ENCODE measurements at regions not wholly inside any gene's neighbourhood (a gene's known extent, or its start where the extent isn't known, plus 50 kb on each side); places are given as distances from the start of the nearest gene placed in this dataset.

DNA sequence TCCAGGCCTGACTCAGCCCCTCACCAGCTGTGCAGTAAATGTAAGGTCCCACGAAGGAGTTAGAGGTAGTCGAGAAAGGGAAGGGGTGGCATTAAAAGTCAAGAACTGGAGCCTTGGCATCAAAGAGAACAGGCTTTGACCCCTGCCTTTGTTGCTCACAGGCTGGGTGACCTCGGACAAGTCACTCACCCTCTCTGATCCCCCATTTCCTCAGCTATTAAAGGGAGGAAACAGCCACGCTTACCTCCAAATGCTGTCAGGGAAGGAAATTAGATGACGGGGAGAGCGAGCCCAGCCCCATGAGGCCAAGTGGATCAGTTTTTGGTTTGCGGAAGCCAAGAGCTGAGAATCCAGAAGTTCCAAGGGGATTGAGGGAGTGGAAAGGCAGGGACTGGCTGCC is 104.9 kb upstream of the MYL2 start:
- no peak for ATAC-seq
- DNase-seq: no peak
- H3K27ac Mint-ChIP-seq: no peak overlapping the region
- H3K36me3 Mint-ChIP-seq (ENCODE audit: low read depth): no peaks in the 10 kb centered on the region
- peaks cover 8% of the 10 kb centered on the region for H3K4me1 Mint-ChIP-seq
- peaks cover 67% of the 10 kb centered on the region for H3K27me3 Mint-ChIP-seq
- H3K4me3 Mint-ChIP-seq: no peak overlapping the region
- no peaks in the 10 kb centered on the region for H3K9me3 ChIP-seq (ENCODE audit: control insufficient read depth, low read length, poor library complexity, severe bottlenecking)

DNA sequence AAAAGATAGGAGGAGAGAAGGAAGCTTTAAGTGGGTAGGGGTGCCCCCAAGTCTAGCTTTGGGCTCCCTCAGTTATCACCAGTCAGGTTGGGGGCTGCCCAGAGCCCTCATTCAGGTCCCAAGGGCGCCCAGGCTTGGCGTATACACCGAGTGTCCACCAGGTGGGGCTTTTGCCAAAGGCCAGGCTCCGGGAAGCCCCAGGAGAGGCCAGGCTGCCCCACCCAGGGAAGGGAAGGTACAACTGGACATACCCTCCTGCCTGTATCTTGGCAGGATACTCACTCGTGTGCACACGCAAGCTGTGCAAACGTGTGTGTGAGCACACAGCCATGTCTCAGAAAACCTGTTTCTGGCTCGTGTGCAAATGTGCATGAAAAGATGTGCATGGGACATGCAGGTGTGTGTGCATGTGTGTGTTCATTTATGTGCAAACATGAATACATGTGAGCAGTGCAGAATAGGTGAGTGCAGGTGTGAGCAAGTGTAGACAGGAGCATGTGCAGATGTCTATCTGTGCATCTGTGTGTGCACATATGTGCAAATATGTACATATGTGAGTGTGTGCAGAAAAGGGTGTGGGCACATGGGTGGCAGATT is 103.9 kb upstream of the MYL2 start:
- peak; percentile 13 to 40 (median 23) for DNase-seq
- peak; percentile 73 for ATAC-seq

DNA sequence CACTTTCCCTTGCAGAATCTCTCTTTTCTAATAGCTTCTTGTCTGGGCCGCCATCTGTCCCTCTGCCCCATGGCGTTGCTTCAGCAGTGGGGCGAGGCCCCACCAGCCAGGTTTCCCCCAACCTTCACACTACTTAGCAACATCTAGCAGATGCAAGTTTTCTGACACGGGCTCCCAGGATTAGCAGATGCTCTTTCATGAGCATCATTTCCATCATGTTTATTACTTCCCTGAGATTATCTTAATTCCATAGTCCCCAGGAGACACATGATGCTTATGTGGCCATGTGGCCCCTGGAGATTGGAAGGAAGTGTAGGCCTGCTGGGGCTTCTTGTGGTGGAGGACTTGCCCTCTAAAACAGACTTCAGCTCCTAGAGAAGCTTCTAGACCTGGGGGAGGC is 102.0 kb upstream of the MYL2 start:
- Mint-ChIP-seq H3K4me3 (no peak overlapping the region), H3K36me3 (ENCODE audit: low read depth) (no peaks in the 10 kb centered on the region), H3K4me1 (peaks cover 8% of the 10 kb centered on the region), H3K27ac (peak overlapping the region; percentile 16), H3K27me3 (peaks cover 47% of the 10 kb centered on the region)
- H3K9me3 ChIP-seq (ENCODE audit: control insufficient read depth, low read length, poor library complexity, severe bottlenecking): no peaks in the 10 kb centered on the region
- DNase-seq: no peak
- no peak for ATAC-seq

More for the DNA sequence above, 103.9 kb upstream of the MYL2 start:
- Mint-ChIP-seq H3K4me3 (no peak overlapping the region), H3K27ac (peak overlapping the region; percentile 11), H3K4me1 (peaks cover 8% of the 10 kb centered on the region), H3K36me3 (ENCODE audit: low read depth) (no peaks in the 10 kb centered on the region), H3K27me3 (peaks cover 60% of the 10 kb centered on the region)
- H3K9me3 ChIP-seq (ENCODE audit: control insufficient read depth, low read length, poor library complexity, severe bottlenecking): no peaks in the 10 kb centered on the region

DNA sequence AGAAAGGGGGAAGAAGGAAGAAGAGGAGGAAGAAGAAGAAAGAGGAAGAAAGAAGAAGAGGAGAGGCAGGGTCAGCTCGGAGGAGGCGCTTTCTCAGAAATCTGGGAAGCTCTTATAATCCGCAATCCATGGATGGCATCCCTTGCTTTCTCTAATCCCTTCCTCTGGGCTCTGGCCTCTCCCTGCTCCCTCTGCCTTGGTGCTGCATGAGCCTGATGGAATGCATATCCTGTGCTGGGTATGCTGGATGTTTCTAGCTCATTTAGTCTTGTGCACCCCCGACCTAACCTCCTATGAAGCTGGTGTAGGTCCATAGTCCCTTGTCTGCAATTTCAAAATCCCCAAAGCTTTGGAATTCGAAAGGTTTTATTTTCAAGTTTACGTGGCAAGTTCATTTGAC is 94.2 kb upstream of the MYL2 start:
- Mint-ChIP-seq H3K4me3 (no peak overlapping the region), H3K27ac (no peak overlapping the region), H3K27me3 (peaks cover 32% of the 10 kb centered on the region), H3K36me3 (ENCODE audit: low read depth) (peaks cover 2% of the 10 kb centered on the region), H3K4me1 (no peaks in the 10 kb centered on the region)
- ATAC-seq (no peak), DNase-seq (no peak)
- no peaks in the 10 kb centered on the region for H3K9me3 ChIP-seq (ENCODE audit: control insufficient read depth, low read length, poor library complexity, severe bottlenecking)

DNA sequence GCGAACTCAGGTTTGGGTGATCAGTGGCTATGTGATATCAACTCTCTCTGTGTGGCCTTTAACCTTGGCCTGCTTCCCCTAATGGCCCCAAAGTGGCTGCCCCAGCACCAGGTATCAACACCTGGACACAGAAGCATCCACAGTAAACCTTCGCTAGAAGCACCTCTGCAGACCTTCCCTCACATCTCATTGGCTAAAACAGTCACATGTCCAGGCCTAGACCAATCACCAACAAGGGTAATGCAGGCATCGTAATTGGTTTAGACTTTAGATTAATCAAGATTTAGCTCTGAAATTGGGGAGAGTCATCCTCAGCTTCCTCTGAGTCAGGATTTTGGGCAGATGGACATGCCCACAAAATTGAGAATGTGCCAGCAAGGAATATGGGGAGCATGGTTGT is 92.5 kb upstream of the MYL2 start:
- no peak overlapping the region for H3K27ac Mint-ChIP-seq
- peaks cover 2% of the 10 kb centered on the region for H3K36me3 Mint-ChIP-seq (ENCODE audit: low read depth)
- peaks cover 45% of the 10 kb centered on the region for H3K27me3 Mint-ChIP-seq
- DNase-seq (no peak), ATAC-seq (no peak)
- H3K4me3 Mint-ChIP-seq: no peak overlapping the region
- no peaks in the 10 kb centered on the region for H3K9me3 ChIP-seq (ENCODE audit: control insufficient read depth, low read length, poor library complexity, severe bottlenecking)
- no peaks in the 10 kb centered on the region for H3K4me1 Mint-ChIP-seq

DNA sequence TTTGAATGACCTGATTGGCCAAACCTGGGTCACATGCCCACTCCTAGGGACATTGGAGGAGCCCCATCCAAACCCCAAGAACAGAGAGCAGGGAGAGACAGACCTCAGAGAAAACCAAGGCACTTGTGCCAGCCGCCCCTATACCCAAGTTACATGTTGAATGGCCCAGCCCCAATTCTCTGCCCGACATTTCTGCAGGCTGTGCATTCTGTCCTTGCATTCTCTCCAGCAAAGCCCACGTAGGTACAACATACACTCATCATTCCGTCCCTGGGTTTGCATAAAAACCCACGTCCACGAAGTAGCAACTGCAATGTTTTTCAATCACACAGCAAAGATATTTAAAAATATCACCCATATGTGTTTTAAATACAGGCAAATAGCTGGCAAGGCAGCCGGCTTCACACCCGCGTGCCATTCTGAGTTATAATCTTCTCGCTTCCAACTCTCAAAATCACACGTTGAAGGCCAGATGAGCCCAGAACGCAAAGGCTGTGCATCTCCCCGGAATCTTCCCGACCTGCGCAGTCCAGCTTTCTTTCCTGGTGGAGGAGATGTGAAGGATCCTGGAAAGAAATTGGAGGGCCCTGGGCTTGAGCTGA is 91.7 kb upstream of the MYL2 start:
- no peaks in the 10 kb centered on the region for H3K4me1 Mint-ChIP-seq
- H3K9me3 ChIP-seq (ENCODE audit: control insufficient read depth, low read length, poor library complexity, severe bottlenecking): no peaks in the 10 kb centered on the region
- H3K27ac Mint-ChIP-seq: no peak overlapping the region
- H3K36me3 Mint-ChIP-seq (ENCODE audit: low read depth): peaks cover 2% of the 10 kb centered on the region
- DNase-seq: no peak
- ATAC-seq: no peak
- H3K4me3 Mint-ChIP-seq: no peak overlapping the region
- peaks cover 54% of the 10 kb centered on the region for H3K27me3 Mint-ChIP-seq

DNA sequence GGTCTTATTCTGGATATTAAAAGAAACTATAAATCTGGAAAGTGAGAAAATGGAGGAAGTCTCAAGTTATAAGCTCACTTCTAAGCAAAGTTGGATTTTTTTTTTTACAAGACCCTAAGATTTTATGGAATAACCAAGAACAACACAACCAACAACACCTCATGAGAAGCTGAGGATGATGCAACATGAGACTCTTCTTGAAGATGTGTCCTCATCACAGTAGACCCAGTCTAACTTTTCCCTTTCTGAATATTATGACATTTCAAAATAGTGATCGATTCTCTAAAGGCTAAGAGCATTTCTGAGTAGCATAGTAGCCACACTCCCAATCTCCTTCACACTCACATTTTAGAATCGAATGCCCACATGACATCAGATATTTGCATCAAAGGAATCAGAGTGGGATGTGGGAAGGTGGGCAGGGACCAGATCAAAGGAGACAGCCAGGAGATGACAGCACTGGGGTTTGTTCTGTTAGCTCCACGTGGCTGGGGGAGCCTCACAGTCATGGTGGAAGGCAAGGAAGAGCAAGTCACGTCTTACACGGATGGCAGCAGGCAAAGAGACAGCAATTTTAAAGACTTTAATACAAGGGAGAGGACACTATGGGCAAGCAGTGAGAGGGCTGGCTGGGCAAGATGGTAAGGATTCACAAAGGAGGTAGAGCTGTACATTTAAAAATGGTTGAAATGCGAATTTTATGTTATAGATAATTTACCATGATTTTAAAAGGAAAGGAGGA is 90.7 kb upstream of the MYL2 start:
- Mint-ChIP-seq H3K27ac (no peak overlapping the region), H3K4me1 (no peaks in the 10 kb centered on the region), H3K27me3 (peaks cover 55% of the 10 kb centered on the region), H3K36me3 (ENCODE audit: low read depth) (peaks cover 2% of the 10 kb centered on the region), H3K4me3 (no peak overlapping the region)
- no peaks in the 10 kb centered on the region for H3K9me3 ChIP-seq (ENCODE audit: control insufficient read depth, low read length, poor library complexity, severe bottlenecking)
- ATAC-seq (no peak), DNase-seq (no peak)

DNA sequence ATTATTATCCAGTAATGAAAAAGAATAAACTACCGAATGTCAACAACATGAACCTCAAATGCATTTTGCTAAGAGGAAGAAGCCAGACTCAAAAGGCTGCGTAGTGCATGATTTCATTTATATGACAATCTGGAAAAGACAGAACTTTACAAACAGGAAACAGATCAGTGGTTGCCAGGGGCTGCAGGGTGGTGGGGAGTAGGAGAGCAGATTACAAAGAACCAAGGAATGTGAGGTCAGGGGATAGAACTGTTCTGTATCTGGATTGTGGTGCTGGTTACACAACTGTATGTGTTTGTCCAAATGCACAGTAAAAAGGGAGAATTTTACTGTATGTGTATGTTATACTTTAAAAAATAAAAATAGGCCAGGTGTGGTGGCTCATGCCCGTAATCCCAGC is 89.7 kb upstream of the MYL2 start:
- H3K27ac Mint-ChIP-seq: no peak overlapping the region

DNA sequence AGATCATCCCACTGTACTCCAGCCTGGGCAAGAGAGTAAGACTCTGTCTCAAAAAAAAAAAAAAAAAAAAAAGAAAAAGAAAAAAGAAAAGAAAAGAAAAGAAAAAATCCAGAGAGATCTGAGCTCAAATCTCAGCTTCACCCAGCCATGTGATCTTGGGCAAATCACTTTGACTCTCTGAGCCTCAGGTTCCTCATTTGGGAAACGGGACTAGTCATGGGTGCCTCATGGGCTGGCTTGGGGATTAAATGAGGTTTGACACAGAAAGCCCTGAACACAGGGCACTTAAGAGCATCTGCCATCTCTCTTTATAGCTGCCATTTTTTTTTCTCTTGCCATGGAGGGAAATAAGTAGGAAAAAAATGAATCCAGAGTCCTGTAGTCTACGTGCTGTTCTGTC is 86.2 kb upstream of the MYL2 start:
- no peak for DNase-seq
- H3K9me3 ChIP-seq (ENCODE audit: control insufficient read depth, low read length, poor library complexity, severe bottlenecking): no peaks in the 10 kb centered on the region
- Mint-ChIP-seq H3K36me3 (ENCODE audit: low read depth) (peaks cover 2% of the 10 kb centered on the region), H3K4me3 (no peak overlapping the region), H3K27ac (no peak overlapping the region), H3K27me3 (peaks cover 73% of the 10 kb centered on the region), H3K4me1 (no peaks in the 10 kb centered on the region)
- ATAC-seq: no peak

More for the DNA sequence above, 89.7 kb upstream of the MYL2 start:
- H3K4me3 Mint-ChIP-seq: no peak overlapping the region
- no peaks in the 10 kb centered on the region for H3K9me3 ChIP-seq (ENCODE audit: control insufficient read depth, low read length, poor library complexity, severe bottlenecking)
- no peaks in the 10 kb centered on the region for H3K4me1 Mint-ChIP-seq
- no peak for ATAC-seq
- H3K27me3 Mint-ChIP-seq: peaks cover 57% of the 10 kb centered on the region
- H3K36me3 Mint-ChIP-seq (ENCODE audit: low read depth): peaks cover 2% of the 10 kb centered on the region
- no peak for DNase-seq

- no peak overlapping the region for H3K27ac Mint-ChIP-seq
- ATAC-seq (no peak), DNase-seq (no peak)
- peaks cover 4% of the 10 kb centered on the region for H3K9me3 ChIP-seq (ENCODE audit: control insufficient read depth, low read length, poor library complexity, severe bottlenecking)
- no peaks in the 10 kb centered on the region for H3K36me3 Mint-ChIP-seq (ENCODE audit: low read depth)
- peaks cover 30% of the 10 kb centered on the region for H3K27me3 Mint-ChIP-seq
- no peaks in the 10 kb centered on the region for H3K4me1 Mint-ChIP-seq
- no peak overlapping the region for H3K4me3 Mint-ChIP-seq
Observed at GRCh38 chr12:110998971-110999370, 78.6 kb upstream of the MYL2 start.

DNA sequence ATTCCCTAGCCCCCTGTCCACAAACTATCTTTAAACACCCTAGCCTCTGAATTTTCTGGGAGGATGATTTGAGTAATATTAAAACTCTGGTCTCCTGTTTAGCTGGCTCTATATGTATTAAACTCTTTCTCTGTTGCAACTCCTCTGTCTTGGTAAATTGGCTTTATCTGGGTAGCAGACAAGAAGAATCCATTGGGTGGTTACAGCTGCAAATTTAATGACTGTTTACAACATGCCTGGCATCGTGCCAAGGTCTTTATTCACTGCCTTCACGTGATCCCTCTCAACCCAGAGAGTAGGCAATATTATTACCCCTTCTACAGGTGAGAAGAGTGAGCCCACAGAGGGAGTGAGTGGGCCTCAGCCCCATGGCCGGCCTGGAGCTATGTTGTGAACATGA is 77.8 kb upstream of the MYL2 start:
- H3K4me3 Mint-ChIP-seq: no peak overlapping the region
- peaks cover 4% of the 10 kb centered on the region for H3K9me3 ChIP-seq (ENCODE audit: control insufficient read depth, low read length, poor library complexity, severe bottlenecking)
- peaks cover 26% of the 10 kb centered on the region for H3K27me3 Mint-ChIP-seq
- H3K4me1 Mint-ChIP-seq: no peaks in the 10 kb centered on the region
- no peak overlapping the region for H3K27ac Mint-ChIP-seq
- ATAC-seq (no peak), DNase-seq (no peak)
- no peaks in the 10 kb centered on the region for H3K36me3 Mint-ChIP-seq (ENCODE audit: low read depth)

GRCh38 chr12:110996415-110996814 is 76.0 kb upstream of the MYL2 start:
- Mint-ChIP-seq H3K27ac (no peak overlapping the region), H3K4me1 (no peaks in the 10 kb centered on the region), H3K4me3 (no peak overlapping the region), H3K36me3 (ENCODE audit: low read depth) (no peaks in the 10 kb centered on the region), H3K27me3 (peaks cover 25% of the 10 kb centered on the region)
- DNase-seq: no peak
- H3K9me3 ChIP-seq (ENCODE audit: control insufficient read depth, low read length, poor library complexity, severe bottlenecking): peaks cover 4% of the 10 kb centered on the region
- no peak for ATAC-seq

DNA sequence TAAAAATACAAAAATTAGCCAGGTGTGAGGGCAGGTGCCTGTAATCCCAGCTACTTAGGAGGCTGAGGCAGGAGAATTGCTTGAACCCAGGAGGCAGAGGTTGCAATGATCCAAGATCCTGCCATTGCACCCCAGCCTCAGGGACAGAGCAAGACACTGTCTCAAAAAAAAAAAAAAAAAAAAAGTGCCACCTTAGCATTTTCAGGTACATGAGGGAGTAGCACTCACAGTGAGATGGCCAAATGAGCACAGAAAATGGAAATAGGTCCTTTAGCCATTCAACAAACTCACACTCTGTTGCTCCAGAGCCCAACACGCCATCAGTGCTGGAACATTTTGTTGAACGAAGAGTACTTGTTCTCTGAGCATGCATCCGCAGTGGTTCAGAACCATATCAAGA is 75.2 kb upstream of the MYL2 start:
- Mint-ChIP-seq H3K27ac (no peak overlapping the region), H3K4me1 (no peaks in the 10 kb centered on the region)

DNA sequence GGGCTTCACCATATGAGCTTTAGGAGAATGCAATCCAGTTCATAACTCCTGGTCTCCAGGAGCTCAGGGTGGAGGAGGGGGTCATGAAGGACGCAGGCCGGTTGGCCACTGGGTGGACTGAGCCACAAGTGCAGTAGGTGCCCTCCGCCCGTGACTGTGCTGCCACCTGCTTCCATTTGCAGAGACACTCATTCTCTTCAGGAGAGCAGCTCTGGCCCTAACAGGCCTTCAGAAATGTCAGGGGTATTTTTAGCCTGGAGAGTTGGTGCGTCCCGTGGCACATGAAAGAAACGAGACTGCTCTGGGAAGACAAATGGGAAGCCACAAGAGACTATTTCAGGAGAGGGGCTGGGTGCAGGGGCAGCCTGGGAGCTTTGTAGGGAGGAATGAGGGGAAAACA is 74.6 kb upstream of the MYL2 start:
- Mint-ChIP-seq H3K4me3 (no peak overlapping the region), H3K4me1 (no peaks in the 10 kb centered on the region), H3K36me3 (ENCODE audit: low read depth) (no peaks in the 10 kb centered on the region), H3K27me3 (peaks cover 26% of the 10 kb centered on the region), H3K27ac (no peak overlapping the region)
- ATAC-seq (no peak), DNase-seq (no peak)
- peaks cover 4% of the 10 kb centered on the region for H3K9me3 ChIP-seq (ENCODE audit: control insufficient read depth, low read length, poor library complexity, severe bottlenecking)

More for the DNA sequence above, 75.2 kb upstream of the MYL2 start:
- no peak for ATAC-seq
- Mint-ChIP-seq H3K27me3 (peaks cover 20% of the 10 kb centered on the region), H3K4me3 (no peak overlapping the region), H3K36me3 (ENCODE audit: low read depth) (no peaks in the 10 kb centered on the region)
- peaks cover 4% of the 10 kb centered on the region for H3K9me3 ChIP-seq (ENCODE audit: control insufficient read depth, low read length, poor library complexity, severe bottlenecking)
- no peak for DNase-seq

Measured in T-helper 17 cell (primary cell).